B cell (primary cell): ENCODE measurements at regions not wholly inside any gene's neighbourhood (a gene's known extent, or its start where the extent isn't known, plus 50 kb on each side); places are given as distances from the start of the nearest gene placed in this dataset.

Experiments
- ATAC-seq: fragments of 200-7000 bp; cut with Tn5 transposase; one replicate; pipeline ENCODE4 v1.10.0; 2021; ENCODE audit warnings: low read depth, mild to moderate bottlenecking, moderate number of reproducible peaks, moderate library complexity
- CTCF ChIA-PET: fragments of 350-600 bp; sonication (Branson Sonifier 250); formaldehyde crosslinking; loops from one replicate; lab custom pipeline; 2021; ENCODE audit warnings: antibody characterized with exemption, inconsistent platforms; lab: Charles Lee
- POLR2A ChIA-PET: fragments of 350-600 bp; sonication (Branson Sonifier 250); formaldehyde crosslinking; loops from one replicate; lab custom pipeline; 2021; ENCODE audit warnings: antibody characterized with exemption; lab: Charles Lee
- DNase-seq: peaks from one replicate; pipeline ENCODE4 v3.0.0; 2013
- H2AFZ ChIP-seq: 2 replicates; pipeline ENCODE4 v1.6.1; 2012; ENCODE audit warnings: mild to moderate bottlenecking, low read depth, low read length; ENCODE audit not compliant: insufficient read depth, poor library complexity, severe bottlenecking
- H3K27ac ChIP-seq, 2 donors: 1 replicate in 1 of 2; 2 replicates in 1 of 2; pipeline ENCODE4 v1.5.1; 2012 to 2013; ENCODE audit warnings: low read length in 2 of 2, mild to moderate bottlenecking in 2 of 2, moderate library complexity in 1 of 2
- H3K27me3 ChIP-seq, 4 experiments: fragments of 200-600 bp in 1 of 4; sonication (generic) in 1 of 4; replicated peaks in 1 of 4; 1 replicate in 2 of 4; 2 replicates in 2 of 4; pipeline versions ENCODE4 v1.6.1 to v1.7.0; 2013 to 2016; ENCODE audit warnings: low read length in 3 of 4, mild to moderate bottlenecking in 2 of 4, mixed read lengths in 1 of 4, moderate library complexity in 1 of 4; ENCODE audit not compliant: insufficient read depth in 4 of 4, control insufficient read depth in 3 of 4; ENCODE audit errors: control extremely low read depth in 1 of 4
- H3K36me3 ChIP-seq, 2 experiments: replicated peaks in 1 of 2; 1 replicate in 1 of 2; 2 replicates in 1 of 2; pipeline versions ENCODE4 v1.6.1 to v1.7.1; 2013; ENCODE audit warnings: low read length in 1 of 2; ENCODE audit not compliant: insufficient read depth in 2 of 2, control insufficient read depth in 1 of 2; ENCODE audit errors: control extremely low read depth in 1 of 2, extremely low read depth in 1 of 2
- H3K4me1 ChIP-seq, 2 donors: fragments of 200-600 bp in 1 of 2; sonication (generic) in 1 of 2; 1 replicate in 1 of 2; 2 replicates in 1 of 2; pipeline versions ENCODE4 v1.5.1 to v1.6.1; 2013 to 2017; ENCODE audit warnings: low read length in 2 of 2; ENCODE audit not compliant: control insufficient read depth in 2 of 2, insufficient read depth in 2 of 2
- H3K4me2 ChIP-seq: replicated peaks from 2 replicates; pipeline ENCODE3; 2012; ENCODE audit warnings: mild to moderate bottlenecking, low read depth, low read length; ENCODE audit not compliant: poor library complexity, severe bottlenecking
- H3K4me3 ChIP-seq, 5 experiments: fragments of 200-600 bp in 1 of 5; sonication (generic) in 1 of 5; 1 replicate in 3 of 5; 2 replicates in 2 of 5; pipeline versions ENCODE4 v1.5.1 to v1.7.0; 2011 to 2016; ENCODE audit warnings: low read length in 4 of 5, mild to moderate bottlenecking in 4 of 5, low read depth in 2 of 5, control low read depth in 1 of 5, moderate library complexity in 1 of 5; ENCODE audit not compliant: insufficient read depth in 1 of 5; ENCODE audit errors: control extremely low read depth in 1 of 5, extremely low read depth in 1 of 5
- H3K79me2 ChIP-seq: fragments of 200-600 bp; sonication (generic); one replicate; pipeline ENCODE4 v1.6.0; 2016; ENCODE audit warnings: low read length; ENCODE audit not compliant: control insufficient read depth, insufficient read depth
- H3K9ac ChIP-seq: fragments of 200-600 bp; sonication (generic); 2 replicates; pipeline ENCODE4 v1.6.1; 2017; ENCODE audit warnings: mild to moderate bottlenecking, low read length, moderate library complexity
- H3K9me3 ChIP-seq, 3 donors: one replicate each; pipeline versions ENCODE4 v1.6.1 to v1.7.1; 2013; ENCODE audit warnings: low read length in 2 of 3; ENCODE audit not compliant: control insufficient read depth in 2 of 3, insufficient read depth in 1 of 3; ENCODE audit errors: control extremely low read depth in 1 of 3
- H4K20me1 ChIP-seq: 2 replicates; pipeline ENCODE4 v1.6.0; 2012; ENCODE audit warnings: mild to moderate bottlenecking, low read length; ENCODE audit not compliant: insufficient read depth, control insufficient read depth, poor library complexity, severe bottlenecking
- H3K27ac Mint-ChIP-seq: one replicate; pipeline ENCODE4 v1.8.0; 2021; ENCODE audit warnings: mixed read lengths
- H3K27me3 Mint-ChIP-seq: one replicate; pipeline ENCODE4 v1.8.0; 2021; ENCODE audit warnings: mixed read lengths
- H3K4me1 Mint-ChIP-seq: one replicate; pipeline ENCODE4 v1.8.0; 2021; ENCODE audit warnings: mixed read lengths
- H3K4me3 Mint-ChIP-seq: one replicate; pipeline ENCODE4 v1.8.0; 2021; ENCODE audit warnings: mixed read lengths
- H3K9me3 Mint-ChIP-seq: one replicate; pipeline ENCODE4 v1.8.0; 2022; ENCODE audit warnings: mixed read lengths; ENCODE audit not compliant: insufficient read depth
- CTCF ChIP-seq: fragments of 200-600 bp; IDR thresholded peaks from one replicate; pipeline ENCODE4 v1.8.0; 2022; ENCODE audit warnings: antibody characterized with exemption, mild to moderate bottlenecking
- EZH2 ChIP-seq: IDR thresholded peaks from 2 replicates; pipeline ENCODE4 v1.6.1; 2012; ENCODE audit warnings: borderline replicate concordance, low read depth, mild to moderate bottlenecking, moderate library complexity, low read length; ENCODE audit not compliant: insufficient read depth, poor library complexity, severe bottlenecking
- WGBS: methylation state at CpG from one replicate; pipeline ENCODE4 v1.1.5; 2013; ENCODE audit warnings: missing lambda C conversion rate; ENCODE audit not compliant: insufficient coverage; 5-methylcytosine and 5-hydroxymethylcytosine counted together
- intact Hi-C: fragments of 100-400 bp; cut with micrococcal nuclease; formaldehyde crosslinking; loops from one replicate; pipeline ENCODE4 v1.10.0; 2022

GRCh38 chr2:64779117-64779690 is 125.5 kb upstream of the SERTAD2 start:
- no peak overlapping the region for H3K27ac ChIP-seq
- Mint-ChIP-seq H3K9me3 (no peaks in the 10 kb centered on the region), H3K27ac (no peak overlapping the region), H3K4me1 (no peaks in the 10 kb centered on the region), H3K4me3 (no peak overlapping the region), H3K27me3 (no peaks in the 10 kb centered on the region)
- intact Hi-C loops, result no loop called here
- peaks cover 0 to 6% (median 6%) of the 10 kb centered on the region in 3 donors for H3K9me3 ChIP-seq
- no peaks in the 10 kb centered on the region for H3K4me1 ChIP-seq
- no peak overlapping the region for H2AFZ ChIP-seq
- CTCF ChIA-PET, result no interaction called here
- DNase-seq (no peak), ATAC-seq (no peak)
- no peaks in the 10 kb centered on the region for H3K36me3 ChIP-seq
- no peak for TF ChIP-seq EZH2
- no peak for TF ChIP-seq CTCF
- H4K20me1 ChIP-seq, result no peaks in the 10 kb centered on the region
- POLR2A ChIA-PET, result interaction anchor here (0.5 kb wide), 1 partner anchor 254 kb away, joined by 7 read pairs; no protein-coding TSS in a partner anchor
- H3K4me3 ChIP-seq, result no peak overlapping the region
- H3K27me3 ChIP-seq, result no peaks in the 10 kb centered on the region
- 82% methylated on average over 4 of the region's 5 CpGs for WGBS
- H3K79me2 ChIP-seq, result no peaks in the 10 kb centered on the region
- no peak overlapping the region for H3K9ac ChIP-seq
- no peak overlapping the region for H3K4me2 ChIP-seq

GRCh38 chr2:64780041-64780440 is 126.3 kb upstream of the SERTAD2 start:
- DNase-seq (no peak), ATAC-seq (no peak)
- 98% methylated on average over 6 of the region's 6 CpGs for WGBS
- Histone ChIP-seq H4K20me1 (no peaks in the 10 kb centered on the region), H2AFZ (no peak overlapping the region), H3K4me2 (no peak overlapping the region), H3K36me3 (no peaks in the 10 kb centered on the region), H3K9me3 (peaks cover 0 to 5% (median 5%) of the 10 kb centered on the region in 3 donors), H3K4me3 (no peak overlapping the region), H3K27me3 (no peaks in the 10 kb centered on the region), H3K4me1 (no peaks in the 10 kb centered on the region), H3K9ac (no peak overlapping the region), H3K27ac (no peak overlapping the region), H3K79me2 (no peaks in the 10 kb centered on the region)
- CTCF ChIA-PET, result interaction anchor here (1.3 kb wide), 1 partner anchor 52 kb away, joined by 3 read pairs; no protein-coding TSS in a partner anchor
- no peaks in the 10 kb centered on the region for H3K27me3 Mint-ChIP-seq
- no peak overlapping the region for H3K4me3 Mint-ChIP-seq
- no peaks in the 10 kb centered on the region for H3K9me3 Mint-ChIP-seq
- no peak for TF ChIP-seq CTCF
- no peak for TF ChIP-seq EZH2
- H3K27ac Mint-ChIP-seq, result no peak overlapping the region
- H3K4me1 Mint-ChIP-seq, result no peaks in the 10 kb centered on the region
- intact Hi-C loops, result no loop called here
- POLR2A ChIA-PET, result interaction anchor here (0.5 kb wide), 1 partner anchor 253 kb away, joined by 7 read pairs; no protein-coding TSS in a partner anchor
